ENCODE measurements at regions not wholly inside any gene's neighbourhood (a gene's known extent, or its start where the extent isn't known, plus 50 kb on each side); places are given as distances from the start of the nearest gene placed in this dataset.

DNA sequence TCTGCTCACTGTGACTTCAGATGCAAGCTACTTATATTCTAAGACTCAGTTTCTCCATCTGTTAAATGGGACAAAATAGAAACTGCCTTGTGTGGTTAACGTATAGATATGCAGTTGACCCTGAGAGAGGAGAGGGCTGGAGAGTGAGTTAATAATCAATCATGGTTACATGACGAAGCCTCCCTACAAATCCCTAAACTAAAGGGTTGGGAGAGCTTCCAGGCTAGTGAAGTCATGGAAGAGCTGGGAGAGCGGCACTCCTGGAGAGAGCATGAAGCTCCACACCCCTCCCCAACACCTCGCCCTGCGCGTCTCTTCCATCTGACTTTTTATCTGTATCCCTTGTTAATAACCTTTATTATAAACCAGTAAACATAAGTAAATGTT lies 138.5 kb upstream of the FAM9B start:
- intact Hi-C loops (cut with DNase I): no loop called here
- DNase-seq: no peak
- H3K4me1 ChIP-seq: no peaks in the 10 kb centered on the region
- no peaks in the 10 kb centered on the region for H3K9me3 ChIP-seq
- TF ChIP-seq, protein P1, sequence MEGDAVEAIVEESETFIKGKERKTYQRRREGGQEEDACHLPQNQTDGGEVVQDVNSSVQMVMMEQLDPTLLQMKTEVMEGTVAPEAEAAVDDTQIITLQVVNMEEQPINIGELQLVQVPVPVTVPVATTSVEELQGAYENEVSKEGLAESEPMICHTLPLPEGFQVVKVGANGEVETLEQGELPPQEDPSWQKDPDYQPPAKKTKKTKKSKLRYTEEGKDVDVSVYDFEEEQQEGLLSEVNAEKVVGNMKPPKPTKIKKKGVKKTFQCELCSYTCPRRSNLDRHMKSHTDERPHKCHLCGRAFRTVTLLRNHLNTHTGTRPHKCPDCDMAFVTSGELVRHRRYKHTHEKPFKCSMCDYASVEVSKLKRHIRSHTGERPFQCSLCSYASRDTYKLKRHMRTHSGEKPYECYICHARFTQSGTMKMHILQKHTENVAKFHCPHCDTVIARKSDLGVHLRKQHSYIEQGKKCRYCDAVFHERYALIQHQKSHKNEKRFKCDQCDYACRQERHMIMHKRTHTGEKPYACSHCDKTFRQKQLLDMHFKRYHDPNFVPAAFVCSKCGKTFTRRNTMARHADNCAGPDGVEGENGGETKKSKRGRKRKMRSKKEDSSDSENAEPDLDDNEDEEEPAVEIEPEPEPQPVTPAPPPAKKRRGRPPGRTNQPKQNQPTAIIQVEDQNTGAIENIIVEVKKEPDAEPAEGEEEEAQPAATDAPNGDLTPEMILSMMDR (IDR thresholded peaks at IDR 0.05): no peak
- no peaks in the 10 kb centered on the region for H3K27me3 ChIP-seq
- H3K36me3 ChIP-seq: no peaks in the 10 kb centered on the region
- H3K4me3 ChIP-seq: no peak overlapping the region
- H3K27ac ChIP-seq: no peak overlapping the region
- ATAC-seq: no peak

DNA sequence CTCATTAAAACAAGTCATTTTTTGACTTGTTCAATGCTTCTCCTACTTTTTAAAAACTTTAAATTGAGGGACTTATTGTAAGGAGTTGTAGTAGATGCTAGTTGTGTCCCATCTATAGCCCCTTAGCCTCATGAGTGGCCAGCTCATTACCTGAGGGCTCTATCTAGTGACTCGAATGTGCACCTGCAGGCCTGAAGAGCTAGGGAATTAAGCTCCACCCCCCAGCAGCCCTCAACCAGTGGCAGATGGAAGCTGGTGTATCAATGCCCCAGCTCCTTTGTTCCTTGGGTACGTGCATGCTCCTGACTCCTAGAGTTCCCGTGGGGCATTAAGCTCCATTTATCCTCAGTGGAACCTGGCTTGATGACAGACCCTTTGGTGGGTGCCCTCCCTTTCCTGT lies 146.7 kb upstream of the FAM9B start:
- ATAC-seq (no peak), DNase-seq (no peak)
- TF ChIP-seq, protein P1 (IDR thresholded peaks at IDR 0.05): no peak
- H3K4me3 ChIP-seq: no peak overlapping the region
- intact Hi-C loops (cut with DNase I): no loop called here
- H3K27me3 ChIP-seq: no peaks in the 10 kb centered on the region
- no peaks in the 10 kb centered on the region for H3K36me3 ChIP-seq
- H3K27ac ChIP-seq: no peak overlapping the region
- H3K4me1 ChIP-seq: no peaks in the 10 kb centered on the region
- no peaks in the 10 kb centered on the region for H3K9me3 ChIP-seq

DNA sequence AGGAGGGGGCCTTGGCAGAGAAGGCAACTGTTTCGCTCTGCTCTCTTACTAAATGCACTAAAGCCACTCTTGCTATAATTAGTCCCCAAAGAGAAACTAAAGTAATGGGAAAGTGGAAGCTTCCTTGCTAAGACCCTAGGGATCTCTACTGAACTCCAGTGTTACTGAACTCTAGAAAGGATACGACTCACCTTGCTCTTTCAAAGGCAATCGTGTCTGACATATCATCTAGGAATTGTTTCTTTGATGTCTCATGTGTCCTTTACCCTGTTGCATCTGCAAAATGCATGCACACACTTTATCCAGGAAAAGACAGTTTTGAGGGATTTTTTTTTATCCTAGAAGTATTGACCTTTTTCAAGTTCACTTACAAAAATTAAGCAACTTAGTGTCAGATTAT lies 148.1 kb upstream of the FAM9B start:
- Histone ChIP-seq H3K9me3 (no peaks in the 10 kb centered on the region), H3K4me3 (no peak overlapping the region), H3K27me3 (no peaks in the 10 kb centered on the region), H3K36me3 (no peaks in the 10 kb centered on the region), H3K4me1 (no peaks in the 10 kb centered on the region), H3K27ac (no peak overlapping the region)
- intact Hi-C loops (cut with DNase I): no loop called here
- DNase-seq: no peak
- no peak for ATAC-seq
- TF ChIP-seq, protein P1 (IDR thresholded peaks at IDR 0.05): no peak

DNA sequence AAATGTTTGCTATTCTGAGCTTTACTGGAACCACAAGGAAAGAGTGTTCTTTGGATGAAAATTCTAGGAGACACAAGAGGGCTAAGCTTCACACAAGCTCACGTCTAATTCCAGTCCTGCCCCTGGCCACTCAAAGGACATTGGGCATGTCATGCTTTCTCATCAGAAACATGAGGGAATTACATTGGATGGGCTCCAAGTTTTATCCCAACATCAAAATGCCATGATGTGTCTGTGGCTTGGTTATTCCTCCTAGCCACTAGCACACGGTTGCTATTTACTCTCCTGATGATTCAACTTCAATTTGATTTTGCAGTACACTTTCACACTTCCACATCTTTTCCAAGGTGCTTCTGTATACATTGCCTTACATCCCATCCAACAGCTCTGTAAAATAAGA lies 149.6 kb upstream of the FAM9B start:
- ATAC-seq (no peak), DNase-seq (no peak)
- Histone ChIP-seq H3K9me3 (no peaks in the 10 kb centered on the region), H3K4me3 (no peak overlapping the region), H3K4me1 (no peaks in the 10 kb centered on the region), H3K27ac (no peak overlapping the region), H3K36me3 (no peaks in the 10 kb centered on the region), H3K27me3 (no peaks in the 10 kb centered on the region)
- TF ChIP-seq, protein P1 (IDR thresholded peaks at IDR 0.05): no peak
- intact Hi-C loops (cut with DNase I): no loop called here

DNA sequence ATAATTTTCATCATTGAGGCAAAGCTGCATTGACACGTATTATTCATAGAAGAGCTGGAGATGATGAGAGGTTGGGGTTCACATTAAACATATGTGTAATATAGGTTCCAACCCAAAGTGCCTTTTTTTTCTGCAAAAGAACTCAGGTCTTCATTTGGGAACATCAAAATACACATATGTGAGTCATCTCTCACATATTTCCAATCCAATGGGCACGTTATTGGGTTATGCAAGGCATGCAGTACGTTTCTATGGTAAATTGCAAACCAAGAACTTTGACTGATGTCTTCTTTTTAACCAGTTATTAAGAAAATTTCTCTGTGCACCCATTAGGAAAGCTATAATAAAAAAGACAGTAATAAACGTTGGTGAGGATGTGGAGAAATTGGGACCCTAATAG lies 150.3 kb upstream of the FAM9B start:
- Histone ChIP-seq H3K4me3 (no peak overlapping the region), H3K27me3 (no peaks in the 10 kb centered on the region), H3K36me3 (no peaks in the 10 kb centered on the region), H3K27ac (no peak overlapping the region), H3K4me1 (no peaks in the 10 kb centered on the region), H3K9me3 (no peaks in the 10 kb centered on the region)
- intact Hi-C loops (cut with DNase I): no loop called here
- TF ChIP-seq, protein P1 (IDR thresholded peaks at IDR 0.05): no peak
- no peak for DNase-seq
- no peak for ATAC-seq
